ENCODE measurements at regions not wholly inside any gene's neighbourhood (a gene's known extent, or its start where the extent isn't known, plus 50 kb on each side); places are given as distances from the start of the nearest gene placed in this dataset.

GRCh38 chr16:52238710-52239109 is 308.2 kb downstream of the TOX3 start:
- TF ChIP-seq EZH2phosphoT487 (IDR thresholded peaks at IDR 0.05; ENCODE audit: borderline replicate concordance) (no peak), CTCF (conservative IDR thresholded peaks at IDR 0.05; ENCODE audit: low read length) (no peak)
